AG10803 (cell line): ENCODE measurements at regions not wholly inside any gene's neighbourhood (a gene's known extent, or its start where the extent isn't known, plus 50 kb on each side); places are given as distances from the start of the nearest gene placed in this dataset.

Source experiments
- DNase-seq: peaks from one replicate; pipeline ENCODE4 v3.0.0; 2010; ENCODE audit warnings: low read depth
- H3K4me3 ChIP-seq: 2 replicates; pipeline ENCODE4 v1.5.1; 2011; ENCODE audit warnings: mild to moderate bottlenecking, low read length, control low read depth
- TF ChIP-seq, protein P1 (sequence below): conservative IDR thresholded peaks from 2 replicates; pipeline ENCODE4 v1.5.1; 2011; ENCODE audit warnings: mild to moderate bottlenecking, low read length, control low read depth, inconsistent platforms

- no peak overlapping the region for H3K4me3 ChIP-seq
- TF ChIP-seq, protein P1, sequence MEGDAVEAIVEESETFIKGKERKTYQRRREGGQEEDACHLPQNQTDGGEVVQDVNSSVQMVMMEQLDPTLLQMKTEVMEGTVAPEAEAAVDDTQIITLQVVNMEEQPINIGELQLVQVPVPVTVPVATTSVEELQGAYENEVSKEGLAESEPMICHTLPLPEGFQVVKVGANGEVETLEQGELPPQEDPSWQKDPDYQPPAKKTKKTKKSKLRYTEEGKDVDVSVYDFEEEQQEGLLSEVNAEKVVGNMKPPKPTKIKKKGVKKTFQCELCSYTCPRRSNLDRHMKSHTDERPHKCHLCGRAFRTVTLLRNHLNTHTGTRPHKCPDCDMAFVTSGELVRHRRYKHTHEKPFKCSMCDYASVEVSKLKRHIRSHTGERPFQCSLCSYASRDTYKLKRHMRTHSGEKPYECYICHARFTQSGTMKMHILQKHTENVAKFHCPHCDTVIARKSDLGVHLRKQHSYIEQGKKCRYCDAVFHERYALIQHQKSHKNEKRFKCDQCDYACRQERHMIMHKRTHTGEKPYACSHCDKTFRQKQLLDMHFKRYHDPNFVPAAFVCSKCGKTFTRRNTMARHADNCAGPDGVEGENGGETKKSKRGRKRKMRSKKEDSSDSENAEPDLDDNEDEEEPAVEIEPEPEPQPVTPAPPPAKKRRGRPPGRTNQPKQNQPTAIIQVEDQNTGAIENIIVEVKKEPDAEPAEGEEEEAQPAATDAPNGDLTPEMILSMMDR: no peak
- no peak for DNase-seq
Measured at GRCh38 chr11:29645373-29645772, 371.5 kb downstream of the KCNA4 start.

DNA sequence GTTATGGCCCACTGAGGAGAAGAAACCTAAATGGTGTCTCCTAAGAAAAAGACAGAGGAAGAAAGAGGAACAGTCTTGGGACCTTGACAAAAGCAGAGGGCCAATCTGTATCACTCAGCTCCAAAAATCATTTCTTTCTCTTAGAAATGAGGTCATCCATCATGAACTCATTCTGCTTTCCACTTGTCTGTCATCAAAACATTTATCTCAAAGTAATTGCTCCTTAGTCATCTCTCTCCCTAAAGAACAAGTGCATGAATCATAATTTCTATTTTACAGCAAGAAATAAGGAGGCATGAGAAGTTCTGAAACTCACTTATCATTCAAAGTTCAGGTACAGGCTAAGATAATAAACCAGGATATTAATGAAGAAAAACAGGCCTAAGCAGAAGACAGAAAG is 375.6 kb downstream of the KCNA4 start:
- no peak overlapping the region for H3K4me3 ChIP-seq
- TF ChIP-seq, protein P1: no peak
- peak; percentile 10 for DNase-seq

DNA sequence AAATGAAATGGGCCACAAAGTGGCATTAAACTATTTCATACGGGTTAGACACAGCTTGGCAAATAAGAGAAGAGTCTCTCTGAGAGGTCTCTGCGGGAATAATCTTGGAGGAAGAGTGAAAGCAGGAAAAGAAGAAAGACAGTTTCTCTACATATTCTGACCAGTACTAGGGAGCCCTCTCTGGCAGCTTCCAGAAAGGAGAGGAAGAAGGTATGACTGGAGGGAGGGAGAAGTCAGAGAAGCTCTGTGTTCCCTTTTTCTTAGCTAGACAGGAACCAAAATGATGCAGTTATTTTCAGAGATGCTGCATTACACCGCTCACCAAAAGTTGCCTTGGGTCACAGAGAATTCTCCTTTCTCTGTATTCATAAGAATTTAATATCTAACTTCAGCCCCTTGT is 382.1 kb downstream of the KCNA4 start:
- TF ChIP-seq, protein P1: no peak
- no peak for DNase-seq
- no peak overlapping the region for H3K4me3 ChIP-seq

GRCh38 chr11:29634244-29634643 is 382.6 kb downstream of the KCNA4 start:
- DNase-seq: peak; percentile 22
- H3K4me3 ChIP-seq: no peak overlapping the region
- TF ChIP-seq, protein P1: peak; percentile 45

GRCh38 chr11:29629286-29629685 is 387.5 kb downstream of the KCNA4 start:
- TF ChIP-seq, protein P1: no peak
- H3K4me3 ChIP-seq: no peak overlapping the region
- DNase-seq: peak; percentile 27

GRCh38 chr11:29628609-29629008 is 388.2 kb downstream of the KCNA4 start:
- TF ChIP-seq, protein P1: no peak
- no peak for DNase-seq
- no peak overlapping the region for H3K4me3 ChIP-seq

DNA sequence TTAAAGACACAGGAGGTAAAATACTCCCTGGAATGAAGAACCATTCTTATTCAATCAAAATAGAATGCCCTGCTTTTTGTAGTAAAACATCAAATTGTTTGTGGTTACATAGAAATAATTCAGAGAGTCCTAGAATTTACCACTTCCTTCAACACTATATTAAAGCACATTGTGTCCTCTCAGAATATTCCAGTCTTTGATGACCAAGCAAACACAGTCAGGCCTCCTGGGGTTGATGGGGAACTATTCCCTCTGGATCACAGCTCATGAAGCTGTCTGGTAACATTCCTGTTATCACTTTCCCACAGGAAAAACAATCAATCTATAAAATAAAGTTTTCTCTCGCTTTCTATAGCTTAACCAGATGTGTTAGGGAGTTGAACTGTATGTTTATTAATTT is 389.3 kb downstream of the KCNA4 start:
- no peak for DNase-seq
- TF ChIP-seq, protein P1: no peak
- no peak overlapping the region for H3K4me3 ChIP-seq
